ENCODE measurements at regions not wholly inside any gene's neighbourhood (a gene's known extent, or its start where the extent isn't known, plus 50 kb on each side); places are given as distances from the start of the nearest gene placed in this dataset.

DNA sequence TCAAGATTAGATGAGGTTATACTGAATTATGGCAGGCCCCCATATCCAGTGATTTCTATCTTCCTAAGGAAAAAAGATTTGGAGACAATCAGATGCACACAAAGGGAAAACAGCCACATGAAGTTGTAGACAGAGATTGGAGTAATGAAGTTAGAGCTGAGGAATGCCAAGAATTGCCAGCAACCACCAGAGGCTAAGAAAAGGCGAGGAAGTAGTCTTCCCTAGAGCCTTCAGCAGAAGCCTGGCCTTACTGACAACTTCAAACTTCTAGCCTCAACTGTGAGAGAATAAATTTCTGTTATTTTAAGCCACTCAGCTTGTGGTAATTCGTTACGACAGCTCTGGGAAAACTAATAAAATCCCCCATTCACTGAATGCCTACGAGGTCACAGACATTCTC lies 473.9 kb downstream of the COL12A1 start:
- no peaks in the 10 kb centered on the region for H3K27me3 ChIP-seq
- DNase-seq (ENCODE audit: extremely low spot score in 2 of 2), result no peak
- H3K36me3 ChIP-seq, result no peaks in the 10 kb centered on the region
- H3K4me1 ChIP-seq, result no peaks in the 10 kb centered on the region
- H3K27ac ChIP-seq, result no peak overlapping the region
- intact Hi-C loops (cut with DNase I), result no loop called here
- H3K9me3 ChIP-seq, result no peaks in the 10 kb centered on the region
- H3K4me3 ChIP-seq, result no peak overlapping the region
- TF ChIP-seq, protein P1, sequence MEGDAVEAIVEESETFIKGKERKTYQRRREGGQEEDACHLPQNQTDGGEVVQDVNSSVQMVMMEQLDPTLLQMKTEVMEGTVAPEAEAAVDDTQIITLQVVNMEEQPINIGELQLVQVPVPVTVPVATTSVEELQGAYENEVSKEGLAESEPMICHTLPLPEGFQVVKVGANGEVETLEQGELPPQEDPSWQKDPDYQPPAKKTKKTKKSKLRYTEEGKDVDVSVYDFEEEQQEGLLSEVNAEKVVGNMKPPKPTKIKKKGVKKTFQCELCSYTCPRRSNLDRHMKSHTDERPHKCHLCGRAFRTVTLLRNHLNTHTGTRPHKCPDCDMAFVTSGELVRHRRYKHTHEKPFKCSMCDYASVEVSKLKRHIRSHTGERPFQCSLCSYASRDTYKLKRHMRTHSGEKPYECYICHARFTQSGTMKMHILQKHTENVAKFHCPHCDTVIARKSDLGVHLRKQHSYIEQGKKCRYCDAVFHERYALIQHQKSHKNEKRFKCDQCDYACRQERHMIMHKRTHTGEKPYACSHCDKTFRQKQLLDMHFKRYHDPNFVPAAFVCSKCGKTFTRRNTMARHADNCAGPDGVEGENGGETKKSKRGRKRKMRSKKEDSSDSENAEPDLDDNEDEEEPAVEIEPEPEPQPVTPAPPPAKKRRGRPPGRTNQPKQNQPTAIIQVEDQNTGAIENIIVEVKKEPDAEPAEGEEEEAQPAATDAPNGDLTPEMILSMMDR (IDR thresholded peaks at IDR 0.05), result no peak
- TF ChIP-seq POLR2AphosphoS5 (IDR thresholded peaks at IDR 0.05; ENCODE audit: insufficient read depth in 1 of 2, low read depth in 1 of 2) (no peak), POLR2A (IDR thresholded peaks at IDR 0.05) (no peak)

DNA sequence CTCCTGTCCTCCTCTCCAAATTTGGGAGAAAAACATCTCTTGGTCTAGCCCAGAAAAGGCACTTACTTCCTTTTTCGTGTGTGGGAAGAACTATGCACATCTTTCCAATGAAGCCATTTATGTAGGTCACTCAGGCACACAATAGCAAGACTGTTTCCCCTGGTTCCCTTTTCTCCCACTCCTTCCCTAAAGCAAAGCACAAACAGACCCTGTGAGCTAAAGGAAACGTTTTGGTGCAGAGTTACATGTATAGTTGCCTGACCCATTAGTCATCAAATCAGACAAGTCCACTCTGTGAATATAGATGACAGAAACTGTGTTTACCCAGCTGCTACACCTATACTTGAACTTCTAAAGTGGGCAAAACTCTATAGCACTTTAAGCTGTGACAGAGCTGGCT lies 474.6 kb downstream of the COL12A1 start:
- no peaks in the 10 kb centered on the region for H3K36me3 ChIP-seq
- H3K27ac ChIP-seq, result no peak overlapping the region
- no peak for DNase-seq (ENCODE audit: extremely low spot score in 2 of 2)
- no peaks in the 10 kb centered on the region for H3K4me1 ChIP-seq
- H3K27me3 ChIP-seq, result no peaks in the 10 kb centered on the region
- no peak overlapping the region for H3K4me3 ChIP-seq
- TF ChIP-seq POLR2AphosphoS5 (IDR thresholded peaks at IDR 0.05; ENCODE audit: insufficient read depth in 1 of 2, low read depth in 1 of 2) (no peak), POLR2A (IDR thresholded peaks at IDR 0.05) (no peak)
- TF ChIP-seq, protein P1 (IDR thresholded peaks at IDR 0.05), result no peak
- H3K9me3 ChIP-seq, result no peaks in the 10 kb centered on the region
- intact Hi-C loops (cut with DNase I), result no loop called here

DNA sequence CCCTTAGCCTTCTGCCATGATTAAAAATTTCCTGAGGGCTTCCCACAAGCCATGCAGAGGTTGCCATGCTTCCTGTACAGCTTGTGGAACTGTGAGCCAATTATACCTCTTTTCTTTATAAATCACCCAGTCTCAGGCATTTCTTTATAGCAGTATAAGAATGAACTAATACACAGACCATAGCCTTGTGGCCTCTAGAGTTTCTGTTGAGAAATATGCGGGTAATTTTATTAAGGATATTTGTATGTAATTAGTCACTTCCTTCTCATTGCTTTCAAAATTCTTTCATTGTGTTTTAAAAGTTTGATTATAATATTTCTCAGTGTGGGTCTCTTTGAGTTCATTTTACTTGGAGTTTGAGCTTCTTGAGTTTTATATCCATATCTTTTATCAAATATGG lies 484.9 kb downstream of the COL12A1 start:
- Histone ChIP-seq H3K4me1 (no peaks in the 10 kb centered on the region), H3K27ac (no peak overlapping the region), H3K36me3 (no peaks in the 10 kb centered on the region), H3K27me3 (no peaks in the 10 kb centered on the region), H3K9me3 (no peaks in the 10 kb centered on the region), H3K4me3 (no peak overlapping the region)
- intact Hi-C loops (cut with DNase I), result no loop called here
- no peak for TF ChIP-seq POLR2AphosphoS5 (IDR thresholded peaks at IDR 0.05; ENCODE audit: insufficient read depth in 1 of 2, low read depth in 1 of 2)
- TF ChIP-seq, protein P1 (IDR thresholded peaks at IDR 0.05), result no peak
- no peak for TF ChIP-seq POLR2A (IDR thresholded peaks at IDR 0.05)
- DNase-seq (ENCODE audit: extremely low spot score in 2 of 2), result no peak

DNA sequence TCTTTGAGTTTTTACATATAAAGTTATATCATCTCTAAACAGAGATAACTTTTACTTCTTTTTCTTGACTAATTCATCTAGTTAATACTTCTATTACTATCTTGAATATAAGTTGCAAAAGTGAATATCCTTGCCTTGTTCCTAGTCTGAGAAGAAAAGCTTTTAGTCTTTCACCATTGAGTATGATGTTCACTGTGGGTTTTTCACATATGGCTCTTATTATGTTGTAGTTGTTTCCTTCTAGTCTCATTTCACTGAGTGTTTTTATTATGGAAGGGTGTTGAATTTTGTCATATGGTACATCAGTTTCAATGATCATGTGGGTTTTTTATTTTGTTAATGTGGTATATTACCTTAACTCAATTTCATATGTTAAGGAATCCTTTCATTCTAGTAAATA lies 488.3 kb downstream of the COL12A1 start:
- DNase-seq (ENCODE audit: extremely low spot score in 2 of 2), result no peak
- no peaks in the 10 kb centered on the region for H3K9me3 ChIP-seq

DNA sequence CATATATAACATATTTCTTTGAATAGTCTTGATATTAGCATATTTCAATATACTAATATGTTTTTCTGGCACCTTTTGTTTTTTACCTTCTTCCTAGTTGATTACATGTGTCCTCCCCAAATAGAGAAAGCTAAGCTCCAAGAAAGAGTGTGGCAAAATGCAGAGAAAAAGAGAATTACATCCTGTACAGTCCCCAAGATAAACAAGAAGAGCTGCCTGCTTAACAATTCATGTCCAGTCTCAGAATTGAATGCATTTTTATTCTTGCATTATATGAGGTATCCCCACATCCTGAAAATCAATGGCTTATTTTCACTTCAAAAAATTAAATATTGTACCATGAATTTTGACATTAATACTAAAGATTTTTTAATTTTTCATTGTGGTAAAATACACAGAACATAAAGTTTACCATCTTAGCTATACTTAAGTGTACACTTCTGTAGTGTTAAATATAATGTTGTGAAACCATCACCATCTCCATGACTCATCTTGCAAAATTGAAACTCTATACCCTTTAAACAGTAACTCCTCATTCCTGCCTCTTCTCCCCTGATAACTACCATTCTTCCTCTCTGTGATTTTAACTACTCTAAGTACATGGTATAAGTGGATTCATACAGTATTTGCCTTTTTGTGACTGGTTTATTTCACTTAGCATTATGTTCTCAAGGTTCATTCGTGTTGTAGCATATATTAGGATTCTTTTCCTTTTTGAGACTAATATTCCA lies 490.3 kb downstream of the COL12A1 start:
- no peak overlapping the region for H3K27ac ChIP-seq
- H3K36me3 ChIP-seq, result no peaks in the 10 kb centered on the region
- no peaks in the 10 kb centered on the region for H3K4me1 ChIP-seq
- no peak overlapping the region for H3K4me3 ChIP-seq
- no peaks in the 10 kb centered on the region for H3K9me3 ChIP-seq
- no peak for TF ChIP-seq POLR2A (IDR thresholded peaks at IDR 0.05)
- TF ChIP-seq, protein P1 (IDR thresholded peaks at IDR 0.05), result no peak
- TF ChIP-seq POLR2AphosphoS5 (IDR thresholded peaks at IDR 0.05; ENCODE audit: insufficient read depth in 1 of 2, low read depth in 1 of 2), result no peak
- no peak for DNase-seq (ENCODE audit: extremely low spot score in 2 of 2)
- intact Hi-C loops (cut with DNase I), result no loop called here
- no peaks in the 10 kb centered on the region for H3K27me3 ChIP-seq

More for the DNA sequence above, 488.3 kb downstream of the COL12A1 start:
- H3K4me1 ChIP-seq, result no peaks in the 10 kb centered on the region
- H3K4me3 ChIP-seq, result no peak overlapping the region
- intact Hi-C loops (cut with DNase I), result no loop called here
- TF ChIP-seq POLR2A (IDR thresholded peaks at IDR 0.05) (no peak), POLR2AphosphoS5 (IDR thresholded peaks at IDR 0.05; ENCODE audit: insufficient read depth in 1 of 2, low read depth in 1 of 2) (no peak)
- H3K36me3 ChIP-seq, result no peaks in the 10 kb centered on the region
- H3K27me3 ChIP-seq, result no peaks in the 10 kb centered on the region
- no peak overlapping the region for H3K27ac ChIP-seq

All from vagina (tissue), 2 donors.